Occipital lobe (tissue), 1 donor: ENCODE measurements at regions not wholly inside any gene's neighbourhood (a gene's known extent, or its start where the extent isn't known, plus 50 kb on each side); places are given as distances from the start of the nearest gene placed in this dataset.

Source experiments
- DNase-seq: peaks from one replicate; lab custom pipeline; 2025; lab: John Stamatoyannopoulos, UW

DNA sequence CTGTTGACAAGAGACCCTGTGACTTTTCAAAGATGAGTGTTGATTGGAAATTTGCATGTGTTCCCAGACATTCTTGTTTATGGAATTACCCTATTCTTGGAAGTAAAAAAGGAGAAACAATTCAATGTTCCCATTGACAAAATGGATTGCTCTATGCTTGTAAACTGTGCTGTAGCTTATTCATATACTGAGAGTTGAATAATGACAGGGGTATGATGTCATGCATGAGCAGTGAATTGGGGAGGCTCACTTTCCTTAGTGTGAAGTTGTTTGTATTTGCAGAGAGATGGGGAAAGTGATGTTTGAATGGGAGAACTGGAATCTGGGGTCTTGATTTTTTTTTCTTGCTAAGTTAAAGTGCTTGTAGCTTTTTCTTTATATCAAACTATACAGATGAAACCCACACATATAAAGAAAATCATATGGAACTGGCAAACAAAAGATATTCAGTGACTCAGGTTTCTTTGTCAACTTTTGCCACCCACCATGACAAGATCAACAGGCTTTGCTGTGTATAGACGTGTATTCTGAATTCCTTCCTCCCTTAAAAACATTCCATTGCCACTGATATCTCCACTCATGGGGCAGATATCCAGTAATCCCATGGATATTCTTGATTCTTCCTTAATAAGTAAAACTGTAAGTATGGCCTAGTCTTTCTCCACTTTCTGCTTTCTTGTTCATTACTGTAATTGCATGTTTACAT is 97.8 kb upstream of the JAG1 start:
- DNase-seq: no peak

DNA sequence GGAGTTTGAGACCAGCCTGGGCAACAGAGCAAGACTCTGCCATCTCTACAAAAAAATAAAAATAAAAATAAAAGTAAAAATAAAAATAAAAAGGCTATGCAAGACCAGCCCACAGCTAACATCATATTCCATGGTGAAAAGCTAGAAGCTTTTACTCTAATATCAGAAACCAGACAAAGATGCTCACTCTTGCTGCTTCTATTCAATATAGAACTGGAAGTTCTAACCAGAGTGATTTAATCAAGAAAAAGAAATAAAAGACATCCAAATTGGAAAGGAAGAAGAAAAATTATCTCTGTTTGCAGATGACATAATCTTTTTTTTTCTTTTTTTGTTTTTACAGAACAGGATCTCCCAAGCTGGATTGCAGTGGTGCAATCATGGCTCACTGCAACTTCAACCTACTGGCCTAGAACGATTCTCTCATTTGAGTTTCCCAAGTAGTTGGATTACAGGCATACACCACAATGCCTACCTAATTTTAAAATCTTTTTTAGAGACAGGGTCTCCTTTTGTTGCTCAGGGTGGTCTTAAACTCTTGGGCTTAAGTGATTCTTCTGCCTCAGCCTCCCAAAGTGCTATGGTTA is 100.7 kb upstream of the JAG1 start:
- DNase-seq: no peak

DNA sequence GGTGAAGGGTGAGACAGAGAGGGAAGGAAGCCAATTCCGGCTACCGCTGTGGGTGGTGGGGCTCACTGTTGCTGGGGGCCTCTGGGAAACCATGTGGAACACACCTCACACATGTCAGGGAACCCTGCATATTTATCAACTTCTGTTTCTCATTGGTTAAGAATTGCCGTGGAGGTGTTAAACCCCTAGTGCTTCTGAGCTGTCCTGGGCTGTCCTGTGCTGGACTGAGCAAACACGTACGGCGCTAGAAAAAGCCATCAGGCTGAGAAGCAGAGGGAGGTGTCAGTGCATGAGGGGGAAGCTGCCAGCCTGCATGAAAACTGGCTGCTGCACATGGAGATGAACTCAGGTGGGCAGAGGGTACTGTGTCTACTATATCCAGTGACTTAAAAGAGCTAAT is 103.9 kb upstream of the JAG1 start:
- no peak for DNase-seq

DNA sequence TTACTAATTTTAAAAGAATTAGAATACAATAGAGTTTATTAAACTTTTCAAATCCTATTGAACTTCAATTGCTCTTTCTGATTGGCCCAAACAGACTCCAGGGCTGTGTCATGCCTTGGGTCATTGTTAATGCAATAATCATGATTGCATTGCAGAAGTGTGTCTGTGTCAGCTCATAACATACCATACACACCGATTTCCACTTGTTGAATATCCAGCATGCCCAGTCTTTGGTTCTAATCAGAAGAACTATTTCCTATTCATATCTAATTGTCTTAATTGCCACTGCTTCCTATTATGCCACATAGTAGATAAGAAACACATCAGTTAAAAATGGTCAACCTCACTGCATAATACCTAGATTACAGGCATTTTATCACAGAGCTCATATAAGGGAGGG is 106.1 kb upstream of the JAG1 start:
- DNase-seq: no peak

DNA sequence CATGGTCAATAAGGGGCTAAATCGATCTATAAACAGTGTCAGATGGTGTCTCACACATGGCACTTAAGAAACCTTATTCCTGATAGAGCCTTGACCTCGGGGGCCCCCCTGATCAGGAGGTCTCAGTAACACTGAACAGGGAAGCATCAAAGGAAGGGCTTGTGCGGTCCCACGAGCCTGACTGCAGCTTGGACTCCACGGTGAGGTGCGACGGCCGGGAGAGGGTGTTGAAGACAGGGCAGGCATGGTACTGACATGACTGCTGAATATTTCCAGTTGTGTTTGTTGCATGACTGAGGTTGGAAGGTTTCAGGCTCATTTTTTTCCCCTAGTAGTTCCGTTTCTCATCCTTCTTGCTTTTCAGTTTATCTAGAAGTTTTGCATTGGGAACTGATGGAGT is 107.1 kb upstream of the JAG1 start:
- no peak for DNase-seq

DNA sequence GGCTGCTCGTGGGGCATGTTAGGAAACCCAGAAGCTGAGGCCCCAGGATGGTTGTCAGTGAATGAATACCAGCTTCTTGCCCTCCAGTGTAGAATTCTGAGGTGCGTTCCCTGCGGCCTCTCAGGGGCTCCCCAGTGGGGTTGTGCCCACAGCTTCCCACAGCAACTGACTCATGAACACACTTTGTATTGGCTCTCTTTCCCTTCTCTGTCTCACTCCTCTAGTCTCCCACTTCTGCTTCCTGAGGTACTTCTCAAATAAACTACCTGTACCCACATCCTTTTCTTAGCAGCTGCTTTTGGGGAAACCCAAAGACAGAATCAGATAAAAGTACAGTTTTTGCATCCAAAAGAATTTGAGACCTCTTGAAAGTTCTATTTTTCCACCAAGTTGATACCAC is 107.7 kb upstream of the JAG1 start:
- no peak for DNase-seq

DNA sequence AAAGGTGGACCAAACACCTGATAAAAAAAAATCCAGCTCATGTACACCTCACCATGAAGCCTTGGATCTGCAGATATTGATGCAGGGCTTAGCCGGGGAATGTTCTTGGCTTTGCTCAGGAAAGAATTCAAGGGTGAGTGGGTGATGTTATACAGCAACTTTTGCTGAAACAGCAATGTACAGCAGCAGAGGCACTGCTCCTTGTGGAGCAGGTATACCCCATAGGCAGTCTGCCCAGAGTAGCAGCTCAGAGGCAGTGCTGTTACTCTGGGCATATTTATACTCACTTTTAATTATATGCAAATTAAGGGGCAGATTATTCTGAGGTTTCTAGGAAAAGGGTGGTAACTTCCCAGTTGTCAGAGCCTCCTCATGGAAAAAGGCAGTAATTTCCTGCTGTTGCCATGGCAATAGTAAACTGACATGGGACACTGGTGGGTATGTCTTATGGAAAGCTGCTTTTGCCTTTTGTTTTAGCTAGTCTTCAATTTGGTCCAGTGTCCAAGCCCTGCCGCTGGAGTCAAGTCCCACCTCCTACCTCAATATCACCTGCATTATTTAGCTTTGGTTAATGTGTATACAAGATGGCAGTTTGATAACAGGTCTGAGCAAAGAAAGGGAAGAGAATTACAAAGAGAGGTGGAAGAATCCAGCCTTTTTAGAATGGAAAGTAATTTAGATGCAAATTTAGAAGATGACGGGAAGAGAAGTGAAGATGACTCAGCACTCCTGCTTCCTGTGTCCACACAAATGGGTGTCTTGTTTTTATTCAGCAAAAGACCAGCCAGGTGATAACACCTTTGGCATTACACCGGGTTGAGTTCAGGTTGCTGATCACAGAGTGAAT is 110.1 kb upstream of the JAG1 start:
- DNase-seq: no peak

DNA sequence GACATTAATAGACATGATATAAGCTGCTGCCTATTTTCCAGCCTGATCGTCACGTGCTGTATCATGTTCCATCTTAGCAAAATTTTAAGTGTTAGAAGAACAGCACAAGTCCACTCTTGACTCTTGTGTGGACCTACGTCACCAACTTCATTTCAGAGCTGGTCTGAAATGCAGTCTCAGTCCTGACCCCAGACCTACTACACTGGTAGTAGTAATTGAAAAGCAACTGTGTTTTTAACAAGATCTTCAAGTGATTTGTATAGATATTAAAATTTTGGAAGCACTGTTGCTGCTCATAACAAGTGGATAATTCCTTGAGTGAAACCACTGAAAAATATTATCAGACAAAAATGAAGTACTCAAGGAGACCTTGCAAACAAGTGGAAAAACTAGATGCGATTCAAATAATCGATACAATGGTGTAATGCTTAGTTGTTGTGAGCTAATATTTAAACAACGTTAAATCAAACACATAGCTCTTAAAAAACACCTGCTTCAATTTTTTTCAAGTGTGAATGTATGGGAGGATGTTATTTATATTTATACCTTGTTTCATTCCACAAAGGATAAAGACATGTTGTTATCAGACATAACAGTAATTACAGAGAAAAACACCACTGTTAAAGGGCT is 110.9 kb upstream of the JAG1 start:
- DNase-seq: no peak

DNA sequence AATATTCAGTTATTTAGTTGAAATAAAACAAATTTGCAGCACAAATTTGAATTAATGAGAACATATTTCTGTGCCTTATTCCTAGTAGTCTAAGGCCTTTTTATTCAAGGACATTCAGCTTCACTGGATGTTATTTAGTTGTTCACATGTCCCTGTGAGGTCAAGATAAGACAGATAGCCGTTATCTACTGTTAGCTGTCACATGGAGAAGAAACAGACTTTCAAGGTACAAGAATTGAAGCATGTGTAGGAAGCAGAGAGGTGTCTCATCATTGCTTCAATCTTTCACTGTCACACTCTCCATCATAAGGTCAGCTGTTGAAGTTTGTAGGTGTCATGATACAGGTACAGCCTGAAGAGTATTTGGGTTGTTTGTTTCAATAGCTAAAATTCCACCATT is 112.9 kb upstream of the JAG1 start:
- no peak for DNase-seq

DNA sequence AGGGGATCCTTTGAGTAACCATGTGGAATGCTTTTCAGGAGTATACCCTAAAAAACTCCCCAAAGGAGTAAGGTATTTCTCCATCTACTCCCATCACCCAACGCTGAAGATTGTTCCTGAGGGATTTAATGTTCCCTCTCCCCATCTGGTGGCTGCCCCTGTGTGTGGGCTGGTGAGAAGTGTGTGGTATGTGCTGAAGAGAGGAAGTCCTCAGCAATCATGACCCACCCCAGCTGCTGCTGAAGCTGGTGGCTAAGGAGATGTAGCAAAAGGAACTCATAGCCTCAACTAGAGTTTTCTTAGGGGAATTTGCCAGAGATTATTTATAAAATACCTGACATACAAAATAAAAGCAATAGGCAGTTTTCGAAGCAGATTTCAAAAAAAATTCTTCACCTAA is 114.3 kb upstream of the JAG1 start:
- no peak for DNase-seq

DNA sequence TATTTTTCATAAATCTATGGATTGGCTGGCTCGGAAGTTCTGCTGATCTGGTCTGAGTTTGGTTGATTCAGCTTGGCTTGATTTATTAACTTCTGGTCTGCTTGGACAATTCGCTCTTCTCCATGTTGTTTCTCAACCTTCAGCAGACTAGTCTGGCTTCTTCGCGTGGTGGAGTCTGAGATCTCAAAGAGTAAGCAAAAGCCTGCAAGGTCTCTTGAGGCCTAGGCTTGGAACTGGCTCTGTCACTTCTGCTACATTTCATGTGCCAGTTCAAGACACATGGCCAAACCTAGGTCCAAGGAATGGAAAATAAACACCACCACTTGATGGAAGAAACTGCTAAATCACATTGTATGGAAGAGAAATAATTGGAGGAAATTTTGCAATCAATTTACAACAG is 115.1 kb upstream of the JAG1 start:
- no peak for DNase-seq

DNA sequence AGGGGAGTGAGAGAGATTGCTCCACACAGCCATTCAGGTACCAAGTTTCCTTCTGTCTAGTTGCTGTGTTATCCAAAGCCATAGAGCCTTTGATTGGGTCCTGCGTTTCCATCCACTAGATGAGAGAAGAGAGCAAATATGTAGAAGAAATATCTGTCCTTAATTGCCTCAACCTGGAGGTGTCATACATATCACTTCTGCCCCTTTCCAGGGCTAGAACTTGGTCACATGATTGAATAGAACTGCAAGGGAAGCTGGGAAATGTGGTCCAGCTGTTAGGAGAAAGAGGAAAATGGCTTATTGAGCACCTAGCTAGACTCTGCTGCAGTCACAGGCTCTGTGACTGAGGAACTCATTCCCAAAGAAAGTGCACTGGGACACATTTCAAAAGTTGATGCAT is 115.6 kb upstream of the JAG1 start:
- DNase-seq: no peak

DNA sequence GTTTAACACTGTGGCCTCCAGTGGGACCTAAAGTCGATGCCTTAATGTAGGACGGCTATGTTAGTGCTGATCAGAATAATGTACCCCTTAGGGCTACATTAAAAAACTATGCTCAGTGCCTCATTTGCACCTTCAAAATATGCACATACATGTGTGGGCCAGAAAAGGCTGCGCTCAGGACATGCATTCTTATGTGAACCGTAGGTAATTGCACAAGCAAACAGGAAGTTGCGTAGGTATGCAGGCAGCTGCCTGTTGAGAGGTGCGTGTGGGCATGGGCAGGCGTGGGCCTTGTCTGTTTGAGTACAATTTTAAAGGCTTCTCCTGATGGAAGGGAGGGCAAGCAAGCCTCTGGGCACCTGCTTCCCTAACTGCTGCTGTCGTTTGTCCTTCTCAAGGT is 116.2 kb upstream of the JAG1 start:
- DNase-seq: no peak

DNA sequence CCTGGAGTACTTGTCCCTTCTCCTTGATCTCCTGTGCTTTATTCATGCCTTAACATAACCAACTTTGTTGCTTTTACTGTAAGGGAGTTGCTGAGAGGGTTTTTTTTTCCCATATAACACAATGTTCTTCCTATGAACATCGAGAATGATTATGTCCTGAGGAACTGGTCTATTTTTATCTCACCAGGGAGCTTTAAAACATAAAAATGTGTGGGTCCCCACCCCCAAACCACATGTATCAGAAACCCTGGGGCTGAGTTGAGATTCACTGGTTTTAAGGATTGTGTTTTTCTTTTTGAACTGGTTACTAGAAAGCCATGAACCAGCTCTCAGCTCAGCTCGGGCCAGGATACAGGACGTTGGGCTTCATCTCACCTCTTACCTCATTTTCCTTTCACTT is 118.5 kb upstream of the JAG1 start:
- no peak for DNase-seq

DNA sequence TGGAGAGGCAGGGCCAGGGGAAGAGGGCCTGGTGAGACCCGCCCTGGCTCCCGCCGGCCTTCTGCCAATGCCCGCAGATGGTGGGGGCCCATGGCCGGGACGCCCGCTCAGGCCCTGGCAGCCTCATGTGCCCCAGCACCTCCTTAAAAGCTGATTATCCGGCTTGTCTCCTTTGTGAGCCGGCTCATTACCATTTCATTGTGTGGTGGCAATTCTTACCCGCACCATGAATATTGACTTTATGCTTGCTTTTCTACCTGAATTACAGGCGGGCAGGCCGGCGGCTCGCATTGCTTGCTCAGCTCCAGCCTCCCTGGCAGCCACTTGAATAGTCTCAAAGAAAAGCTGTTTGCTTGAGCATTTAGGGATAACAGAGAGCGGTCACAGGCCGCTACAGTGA is 120.0 kb upstream of the JAG1 start:
- DNase-seq: no peak

DNA sequence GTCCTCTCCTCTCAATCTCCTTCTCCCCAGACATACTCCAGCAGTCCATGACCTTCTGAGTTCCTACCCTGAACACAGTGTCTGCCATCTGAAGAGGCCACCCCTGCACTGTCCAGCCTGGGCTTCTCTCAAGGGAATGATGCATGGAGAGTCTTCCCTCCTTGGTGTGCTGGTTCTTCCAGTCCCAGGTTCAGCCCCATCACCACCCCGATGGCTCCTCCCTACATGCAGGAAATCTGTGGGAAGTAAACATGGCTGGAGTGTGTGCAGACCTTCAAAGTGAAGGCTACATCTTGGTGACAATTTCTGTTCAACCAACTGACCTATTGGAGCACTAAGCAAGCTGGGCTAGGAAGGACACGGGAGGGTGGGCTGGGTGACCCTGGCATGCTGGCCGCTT is 121.0 kb upstream of the JAG1 start:
- DNase-seq: no peak

DNA sequence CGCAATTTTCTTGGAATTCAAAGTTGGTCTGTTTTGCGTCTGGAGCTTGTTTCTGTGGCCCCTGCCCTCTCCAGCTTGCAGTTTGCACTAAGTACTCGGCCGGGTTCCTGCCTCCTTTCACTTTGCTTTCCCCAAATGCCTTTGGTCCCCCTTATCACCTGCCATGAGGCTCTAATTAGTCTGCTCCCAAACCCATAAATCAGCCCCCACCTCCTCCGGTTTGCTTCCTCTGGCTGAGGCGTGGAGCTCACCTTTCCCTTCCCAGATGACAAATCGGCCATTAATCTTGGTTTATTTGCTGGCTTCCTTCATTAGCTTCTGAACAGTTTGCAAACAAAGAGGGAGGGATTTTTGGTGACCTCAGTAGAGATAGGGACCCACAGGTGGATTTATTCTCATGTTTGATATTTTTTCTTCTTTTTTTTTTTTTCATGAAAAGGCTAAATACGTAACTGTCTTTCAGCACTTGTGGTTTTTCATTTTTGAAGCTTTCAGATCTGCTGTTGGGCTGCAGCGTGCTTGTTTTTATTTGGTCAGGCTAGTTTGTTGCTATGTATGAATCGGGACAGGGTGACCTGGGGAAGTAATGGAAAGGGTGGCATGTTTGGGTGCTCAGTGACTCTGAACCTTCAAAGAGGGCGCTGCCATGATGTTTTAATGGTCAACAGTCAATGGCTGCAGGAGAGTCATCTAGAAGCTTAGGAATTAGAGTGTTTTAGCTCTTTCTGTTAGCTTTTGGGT is 121.7 kb upstream of the JAG1 start:
- DNase-seq: no peak

DNA sequence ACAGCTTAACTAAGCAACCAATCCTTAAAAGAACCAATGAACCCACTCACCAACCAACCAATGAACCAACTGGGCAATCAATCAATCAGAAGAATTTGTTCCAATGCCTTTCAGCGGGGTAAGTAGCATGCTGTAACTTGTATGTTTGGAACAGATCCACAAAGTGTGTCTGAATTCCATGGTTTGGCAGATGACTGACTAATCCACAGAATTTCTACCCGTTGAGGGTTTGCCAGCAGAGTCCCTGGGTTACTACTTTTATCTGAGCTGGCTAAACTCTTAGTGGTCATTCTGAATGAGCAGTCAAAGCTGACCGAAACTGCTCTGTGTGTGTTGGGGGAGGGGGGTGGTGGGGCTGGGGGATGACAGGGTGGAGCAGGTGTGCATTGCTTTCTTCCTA is 125.0 kb upstream of the JAG1 start:
- DNase-seq: no peak

DNA sequence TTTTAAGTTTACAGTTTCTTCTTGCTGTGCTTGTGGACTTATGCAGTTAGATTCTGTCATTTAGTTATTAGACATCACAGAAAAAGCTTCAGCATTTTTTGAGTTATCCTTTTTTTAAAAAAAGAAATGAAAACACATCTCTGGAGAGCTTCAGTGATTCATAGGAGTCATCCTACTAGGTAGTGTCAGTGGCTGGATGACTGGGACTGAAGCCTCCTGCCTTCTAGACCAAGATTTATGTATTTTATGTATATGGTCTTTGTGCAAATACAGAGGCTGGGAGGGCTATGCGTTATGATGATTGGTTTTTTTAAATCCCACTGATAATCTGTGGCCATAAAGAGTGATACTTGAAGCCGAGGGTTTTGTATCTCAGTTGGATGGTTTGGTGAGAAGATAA is 125.9 kb upstream of the JAG1 start:
- no peak for DNase-seq

DNA sequence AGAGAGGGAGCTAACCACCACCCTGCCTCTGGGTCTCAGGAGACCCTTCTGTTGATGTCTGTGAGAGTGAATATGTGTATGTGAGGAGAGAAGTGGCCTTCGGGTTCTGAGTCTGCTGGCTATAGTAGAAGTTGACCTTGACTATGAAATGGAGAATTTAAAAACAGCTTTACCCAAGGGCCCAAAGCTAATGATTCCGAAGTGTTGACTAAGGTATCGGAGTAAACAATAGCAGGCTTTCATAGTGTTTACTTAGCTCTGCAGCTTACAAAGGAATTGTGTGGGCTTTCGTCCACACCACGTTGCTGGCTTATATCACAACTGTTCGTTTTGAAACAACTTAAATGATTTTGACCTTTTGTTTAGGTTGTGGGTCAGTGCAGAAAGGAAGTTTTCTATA is 126.5 kb upstream of the JAG1 start:
- no peak for DNase-seq

DNA sequence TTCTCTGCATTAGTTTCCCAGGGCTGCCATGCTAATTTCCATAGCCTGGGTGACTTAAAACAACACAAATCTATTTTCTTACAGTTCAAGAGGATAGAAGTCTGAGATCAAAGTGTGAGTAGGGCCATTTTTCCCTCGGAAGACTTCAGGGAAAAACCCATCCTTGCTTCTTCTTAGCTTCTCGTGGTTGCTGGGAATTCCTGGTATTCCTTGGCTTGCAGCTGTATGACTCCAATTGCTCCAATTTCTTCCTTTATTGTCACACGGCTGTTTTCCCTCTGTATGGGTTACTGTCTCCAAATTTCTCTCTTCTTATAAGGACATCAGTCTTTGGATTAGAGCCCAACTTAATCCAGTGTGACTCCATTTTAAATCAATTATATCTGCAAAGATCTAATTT is 128.4 kb upstream of the JAG1 start:
- no peak for DNase-seq

DNA sequence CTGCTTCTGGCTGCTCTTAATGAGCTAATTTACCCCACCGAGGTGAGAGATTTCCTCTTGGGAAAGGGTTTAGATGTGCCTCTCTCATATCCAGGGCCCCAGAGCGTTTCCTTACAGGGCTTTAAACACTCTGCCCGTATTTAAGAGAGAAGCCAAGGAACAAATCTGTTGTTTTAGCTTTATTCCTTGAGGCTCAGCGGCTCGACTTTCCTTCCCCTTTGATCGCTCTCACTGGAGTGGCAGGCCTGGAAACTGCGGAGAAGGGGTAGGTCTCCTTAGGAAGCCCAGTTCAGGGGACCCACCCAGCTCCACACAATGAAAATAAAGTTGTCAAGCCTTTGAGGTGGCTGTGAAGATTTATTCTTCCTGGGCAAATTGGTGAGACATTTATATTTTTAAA is 132.0 kb upstream of the JAG1 start:
- DNase-seq: no peak
